ENCODE measurements at regions not wholly inside any gene's neighbourhood (a gene's known extent, or its start where the extent isn't known, plus 50 kb on each side); places are given as distances from the start of the nearest gene placed in this dataset.

DNA sequence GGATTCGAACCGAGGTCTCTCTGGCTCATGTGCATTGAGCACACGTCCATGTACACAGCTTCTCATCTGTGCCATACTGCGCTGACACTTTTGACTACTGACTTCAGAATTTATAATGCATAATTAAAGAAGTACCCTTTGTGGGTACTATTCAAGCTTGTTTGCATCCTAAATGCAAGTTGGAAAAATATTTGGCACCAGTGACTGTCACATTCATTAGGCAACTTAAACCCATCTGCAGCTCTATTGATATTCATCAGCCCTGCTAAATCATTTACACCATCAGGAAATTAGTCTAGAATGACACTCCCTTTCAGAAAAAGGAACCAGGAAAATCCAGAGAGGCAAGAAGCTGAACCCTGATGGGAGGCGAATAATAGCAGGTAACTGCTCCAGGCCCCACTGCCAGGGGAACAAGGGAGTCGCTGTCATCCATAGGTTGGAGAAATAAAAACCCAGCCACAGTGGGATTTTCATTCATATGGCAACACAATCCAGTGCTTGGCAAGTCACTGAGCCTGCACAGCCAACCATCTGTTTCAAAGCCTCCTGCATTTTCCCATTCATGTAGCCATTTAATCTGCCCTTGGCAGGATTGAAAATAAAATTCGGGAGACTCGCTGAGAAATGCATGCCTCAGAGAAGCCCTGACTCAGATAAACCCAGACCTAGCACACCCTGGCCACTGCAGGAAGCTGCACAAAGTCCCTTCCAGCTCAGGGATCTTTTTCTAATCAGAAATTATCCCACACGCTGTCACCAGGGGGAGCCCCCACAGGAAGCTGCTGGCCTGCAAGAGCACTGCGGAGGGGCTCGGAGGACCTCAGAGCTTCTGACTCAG is 103.0 kb upstream of the VEPH1 start (continued):
- TF ChIP-seq, protein P1, sequence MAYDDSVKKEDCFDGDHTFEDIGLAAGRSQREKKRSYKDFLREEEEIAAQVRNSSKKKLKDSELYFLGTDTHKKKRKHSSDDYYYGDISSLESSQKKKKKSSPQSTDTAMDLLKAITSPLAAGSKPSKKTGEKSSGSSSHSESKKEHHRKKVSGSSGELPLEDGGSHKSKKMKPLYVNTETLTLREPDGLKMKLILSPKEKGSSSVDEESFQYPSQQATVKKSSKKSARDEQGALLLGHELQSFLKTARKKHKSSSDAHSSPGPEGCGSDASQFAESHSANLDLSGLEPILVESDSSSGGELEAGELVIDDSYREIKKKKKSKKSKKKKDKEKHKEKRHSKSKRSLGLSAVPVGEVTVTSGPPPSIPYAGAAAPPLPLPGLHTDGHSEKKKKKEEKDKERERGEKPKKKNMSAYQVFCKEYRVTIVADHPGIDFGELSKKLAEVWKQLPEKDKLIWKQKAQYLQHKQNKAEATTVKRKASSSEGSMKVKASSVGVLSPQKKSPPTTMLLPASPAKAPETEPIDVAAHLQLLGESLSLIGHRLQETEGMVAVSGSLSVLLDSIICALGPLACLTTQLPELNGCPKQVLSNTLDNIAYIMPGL (CRISPR knock-in tag; IDR thresholded peaks at IDR 0.05) = no peak
- no peak for TF ChIP-seq NFIC (IDR thresholded peaks at IDR 0.05)
- TF ChIP-seq CSDE1 (IDR thresholded peaks at IDR 0.05) = no peak
- TF ChIP-seq, protein P2, sequence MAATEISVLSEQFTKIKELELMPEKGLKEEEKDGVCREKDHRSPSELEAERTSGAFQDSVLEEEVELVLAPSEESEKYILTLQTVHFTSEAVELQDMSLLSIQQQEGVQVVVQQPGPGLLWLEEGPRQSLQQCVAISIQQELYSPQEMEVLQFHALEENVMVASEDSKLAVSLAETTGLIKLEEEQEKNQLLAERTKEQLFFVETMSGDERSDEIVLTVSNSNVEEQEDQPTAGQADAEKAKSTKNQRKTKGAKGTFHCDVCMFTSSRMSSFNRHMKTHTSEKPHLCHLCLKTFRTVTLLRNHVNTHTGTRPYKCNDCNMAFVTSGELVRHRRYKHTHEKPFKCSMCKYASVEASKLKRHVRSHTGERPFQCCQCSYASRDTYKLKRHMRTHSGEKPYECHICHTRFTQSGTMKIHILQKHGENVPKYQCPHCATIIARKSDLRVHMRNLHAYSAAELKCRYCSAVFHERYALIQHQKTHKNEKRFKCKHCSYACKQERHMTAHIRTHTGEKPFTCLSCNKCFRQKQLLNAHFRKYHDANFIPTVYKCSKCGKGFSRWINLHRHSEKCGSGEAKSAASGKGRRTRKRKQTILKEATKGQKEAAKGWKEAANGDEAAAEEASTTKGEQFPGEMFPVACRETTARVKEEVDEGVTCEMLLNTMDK (IDR thresholded peaks at IDR 0.05; ENCODE audit: borderline replicate concordance, insufficient read depth, low read depth, low read length, poor library complexity, severe bottlenecking) = peak; percentile 30
- TF ChIP-seq, protein P3, sequence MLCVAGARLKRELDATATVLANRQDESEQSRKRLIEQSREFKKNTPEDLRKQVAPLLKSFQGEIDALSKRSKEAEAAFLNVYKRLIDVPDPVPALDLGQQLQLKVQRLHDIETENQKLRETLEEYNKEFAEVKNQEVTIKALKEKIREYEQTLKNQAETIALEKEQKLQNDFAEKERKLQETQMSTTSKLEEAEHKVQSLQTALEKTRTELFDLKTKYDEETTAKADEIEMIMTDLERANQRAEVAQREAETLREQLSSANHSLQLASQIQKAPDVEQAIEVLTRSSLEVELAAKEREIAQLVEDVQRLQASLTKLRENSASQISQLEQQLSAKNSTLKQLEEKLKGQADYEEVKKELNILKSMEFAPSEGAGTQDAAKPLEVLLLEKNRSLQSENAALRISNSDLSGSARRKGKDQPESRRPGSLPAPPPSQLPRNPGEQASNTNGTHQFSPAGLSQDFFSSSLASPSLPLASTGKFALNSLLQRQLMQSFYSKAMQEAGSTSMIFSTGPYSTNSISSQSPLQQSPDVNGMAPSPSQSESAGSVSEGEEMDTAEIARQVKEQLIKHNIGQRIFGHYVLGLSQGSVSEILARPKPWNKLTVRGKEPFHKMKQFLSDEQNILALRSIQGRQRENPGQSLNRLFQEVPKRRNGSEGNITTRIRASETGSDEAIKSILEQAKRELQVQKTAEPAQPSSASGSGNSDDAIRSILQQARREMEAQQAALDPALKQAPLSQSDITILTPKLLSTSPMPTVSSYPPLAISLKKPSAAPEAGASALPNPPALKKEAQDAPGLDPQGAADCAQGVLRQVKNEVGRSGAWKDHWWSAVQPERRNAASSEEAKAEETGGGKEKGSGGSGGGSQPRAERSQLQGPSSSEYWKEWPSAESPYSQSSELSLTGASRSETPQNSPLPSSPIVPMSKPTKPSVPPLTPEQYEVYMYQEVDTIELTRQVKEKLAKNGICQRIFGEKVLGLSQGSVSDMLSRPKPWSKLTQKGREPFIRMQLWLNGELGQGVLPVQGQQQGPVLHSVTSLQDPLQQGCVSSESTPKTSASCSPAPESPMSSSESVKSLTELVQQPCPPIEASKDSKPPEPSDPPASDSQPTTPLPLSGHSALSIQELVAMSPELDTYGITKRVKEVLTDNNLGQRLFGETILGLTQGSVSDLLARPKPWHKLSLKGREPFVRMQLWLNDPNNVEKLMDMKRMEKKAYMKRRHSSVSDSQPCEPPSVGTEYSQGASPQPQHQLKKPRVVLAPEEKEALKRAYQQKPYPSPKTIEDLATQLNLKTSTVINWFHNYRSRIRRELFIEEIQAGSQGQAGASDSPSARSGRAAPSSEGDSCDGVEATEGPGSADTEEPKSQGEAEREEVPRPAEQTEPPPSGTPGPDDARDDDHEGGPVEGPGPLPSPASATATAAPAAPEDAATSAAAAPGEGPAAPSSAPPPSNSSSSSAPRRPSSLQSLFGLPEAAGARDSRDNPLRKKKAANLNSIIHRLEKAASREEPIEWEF (CRISPR knock-in tag; IDR thresholded peaks at IDR 0.05) = no peak
- TF ChIP-seq JUND (IDR thresholded peaks at IDR 0.05; ENCODE audit: borderline replicate concordance, low read depth, low read length) = peak; percentile 31; the same call in 1 of the 2 replicates
- no peak; the same call in 2 of the 3 replicates for TF ChIP-seq JUND (tag; IDR thresholded peaks at IDR 0.05; ENCODE audit: borderline replicate concordance, low read depth, low read length)
- TF ChIP-seq TBP (optimal IDR thresholded peaks at IDR 0.05; ENCODE audit: low read depth, low read length) = no peak
- TF ChIP-seq ZBED1 (IDR thresholded peaks at IDR 0.05) = no peak
- TF ChIP-seq XRCC5 (IDR thresholded peaks at IDR 0.05; ENCODE audit: low read depth, low read length) = peak; percentile 80; the same call in 1 of the 2 replicates
- TF ChIP-seq, protein P4, sequence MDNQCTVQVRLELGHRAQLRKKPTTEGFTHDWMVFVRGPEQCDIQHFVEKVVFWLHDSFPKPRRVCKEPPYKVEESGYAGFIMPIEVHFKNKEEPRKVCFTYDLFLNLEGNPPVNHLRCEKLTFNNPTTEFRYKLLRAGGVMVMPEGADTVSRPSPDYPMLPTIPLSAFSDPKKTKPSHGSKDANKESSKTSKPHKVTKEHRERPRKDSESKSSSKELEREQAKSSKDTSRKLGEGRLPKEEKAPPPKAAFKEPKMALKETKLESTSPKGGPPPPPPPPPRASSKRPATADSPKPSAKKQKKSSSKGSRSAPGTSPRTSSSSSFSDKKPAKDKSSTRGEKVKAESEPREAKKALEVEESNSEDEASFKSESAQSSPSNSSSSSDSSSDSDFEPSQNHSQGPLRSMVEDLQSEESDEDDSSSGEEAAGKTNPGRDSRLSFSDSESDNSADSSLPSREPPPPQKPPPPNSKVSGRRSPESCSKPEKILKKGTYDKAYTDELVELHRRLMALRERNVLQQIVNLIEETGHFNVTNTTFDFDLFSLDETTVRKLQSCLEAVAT (IDR thresholded peaks at IDR 0.05) = no peak
- TF ChIP-seq, protein P5, sequence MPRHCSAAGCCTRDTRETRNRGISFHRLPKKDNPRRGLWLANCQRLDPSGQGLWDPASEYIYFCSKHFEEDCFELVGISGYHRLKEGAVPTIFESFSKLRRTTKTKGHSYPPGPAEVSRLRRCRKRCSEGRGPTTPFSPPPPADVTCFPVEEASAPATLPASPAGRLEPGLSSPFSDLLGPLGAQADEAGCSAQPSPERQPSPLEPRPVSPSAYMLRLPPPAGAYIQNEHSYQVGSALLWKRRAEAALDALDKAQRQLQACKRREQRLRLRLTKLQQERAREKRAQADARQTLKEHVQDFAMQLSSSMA (CRISPR knock-in tag; IDR thresholded peaks at IDR 0.05) = no peak
- TF ChIP-seq ZNF263 (CRISPR knock-in tag; IDR thresholded peaks at IDR 0.05; ENCODE audit: borderline replicate concordance) = no peak
